ENCODE measurements at regions not wholly inside any gene's neighbourhood (a gene's known extent, or its start where the extent isn't known, plus 50 kb on each side); places are given as distances from the start of the nearest gene placed in this dataset.

DNA sequence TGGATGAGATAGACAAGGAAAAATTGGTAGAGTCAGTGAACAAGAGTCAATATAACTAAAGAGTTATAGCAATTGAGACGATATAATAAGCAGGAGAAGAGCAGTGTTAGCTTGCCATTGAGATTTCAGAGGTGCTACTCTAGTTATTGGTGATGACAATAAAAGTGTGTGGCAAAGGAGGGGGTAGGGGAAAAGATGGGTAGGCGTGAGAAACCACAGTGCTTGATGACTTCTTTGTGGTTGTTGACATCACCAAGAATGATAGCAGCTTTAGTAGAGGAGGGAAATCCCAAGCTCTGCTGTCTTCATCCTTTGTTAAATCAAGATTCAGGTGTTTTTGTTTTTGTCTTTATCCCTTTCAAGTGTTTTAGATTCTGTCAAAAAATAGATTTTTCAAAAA, 179.9 kb upstream of the PPP3CA start (continued):
- TF ChIP-seq, protein P1, sequence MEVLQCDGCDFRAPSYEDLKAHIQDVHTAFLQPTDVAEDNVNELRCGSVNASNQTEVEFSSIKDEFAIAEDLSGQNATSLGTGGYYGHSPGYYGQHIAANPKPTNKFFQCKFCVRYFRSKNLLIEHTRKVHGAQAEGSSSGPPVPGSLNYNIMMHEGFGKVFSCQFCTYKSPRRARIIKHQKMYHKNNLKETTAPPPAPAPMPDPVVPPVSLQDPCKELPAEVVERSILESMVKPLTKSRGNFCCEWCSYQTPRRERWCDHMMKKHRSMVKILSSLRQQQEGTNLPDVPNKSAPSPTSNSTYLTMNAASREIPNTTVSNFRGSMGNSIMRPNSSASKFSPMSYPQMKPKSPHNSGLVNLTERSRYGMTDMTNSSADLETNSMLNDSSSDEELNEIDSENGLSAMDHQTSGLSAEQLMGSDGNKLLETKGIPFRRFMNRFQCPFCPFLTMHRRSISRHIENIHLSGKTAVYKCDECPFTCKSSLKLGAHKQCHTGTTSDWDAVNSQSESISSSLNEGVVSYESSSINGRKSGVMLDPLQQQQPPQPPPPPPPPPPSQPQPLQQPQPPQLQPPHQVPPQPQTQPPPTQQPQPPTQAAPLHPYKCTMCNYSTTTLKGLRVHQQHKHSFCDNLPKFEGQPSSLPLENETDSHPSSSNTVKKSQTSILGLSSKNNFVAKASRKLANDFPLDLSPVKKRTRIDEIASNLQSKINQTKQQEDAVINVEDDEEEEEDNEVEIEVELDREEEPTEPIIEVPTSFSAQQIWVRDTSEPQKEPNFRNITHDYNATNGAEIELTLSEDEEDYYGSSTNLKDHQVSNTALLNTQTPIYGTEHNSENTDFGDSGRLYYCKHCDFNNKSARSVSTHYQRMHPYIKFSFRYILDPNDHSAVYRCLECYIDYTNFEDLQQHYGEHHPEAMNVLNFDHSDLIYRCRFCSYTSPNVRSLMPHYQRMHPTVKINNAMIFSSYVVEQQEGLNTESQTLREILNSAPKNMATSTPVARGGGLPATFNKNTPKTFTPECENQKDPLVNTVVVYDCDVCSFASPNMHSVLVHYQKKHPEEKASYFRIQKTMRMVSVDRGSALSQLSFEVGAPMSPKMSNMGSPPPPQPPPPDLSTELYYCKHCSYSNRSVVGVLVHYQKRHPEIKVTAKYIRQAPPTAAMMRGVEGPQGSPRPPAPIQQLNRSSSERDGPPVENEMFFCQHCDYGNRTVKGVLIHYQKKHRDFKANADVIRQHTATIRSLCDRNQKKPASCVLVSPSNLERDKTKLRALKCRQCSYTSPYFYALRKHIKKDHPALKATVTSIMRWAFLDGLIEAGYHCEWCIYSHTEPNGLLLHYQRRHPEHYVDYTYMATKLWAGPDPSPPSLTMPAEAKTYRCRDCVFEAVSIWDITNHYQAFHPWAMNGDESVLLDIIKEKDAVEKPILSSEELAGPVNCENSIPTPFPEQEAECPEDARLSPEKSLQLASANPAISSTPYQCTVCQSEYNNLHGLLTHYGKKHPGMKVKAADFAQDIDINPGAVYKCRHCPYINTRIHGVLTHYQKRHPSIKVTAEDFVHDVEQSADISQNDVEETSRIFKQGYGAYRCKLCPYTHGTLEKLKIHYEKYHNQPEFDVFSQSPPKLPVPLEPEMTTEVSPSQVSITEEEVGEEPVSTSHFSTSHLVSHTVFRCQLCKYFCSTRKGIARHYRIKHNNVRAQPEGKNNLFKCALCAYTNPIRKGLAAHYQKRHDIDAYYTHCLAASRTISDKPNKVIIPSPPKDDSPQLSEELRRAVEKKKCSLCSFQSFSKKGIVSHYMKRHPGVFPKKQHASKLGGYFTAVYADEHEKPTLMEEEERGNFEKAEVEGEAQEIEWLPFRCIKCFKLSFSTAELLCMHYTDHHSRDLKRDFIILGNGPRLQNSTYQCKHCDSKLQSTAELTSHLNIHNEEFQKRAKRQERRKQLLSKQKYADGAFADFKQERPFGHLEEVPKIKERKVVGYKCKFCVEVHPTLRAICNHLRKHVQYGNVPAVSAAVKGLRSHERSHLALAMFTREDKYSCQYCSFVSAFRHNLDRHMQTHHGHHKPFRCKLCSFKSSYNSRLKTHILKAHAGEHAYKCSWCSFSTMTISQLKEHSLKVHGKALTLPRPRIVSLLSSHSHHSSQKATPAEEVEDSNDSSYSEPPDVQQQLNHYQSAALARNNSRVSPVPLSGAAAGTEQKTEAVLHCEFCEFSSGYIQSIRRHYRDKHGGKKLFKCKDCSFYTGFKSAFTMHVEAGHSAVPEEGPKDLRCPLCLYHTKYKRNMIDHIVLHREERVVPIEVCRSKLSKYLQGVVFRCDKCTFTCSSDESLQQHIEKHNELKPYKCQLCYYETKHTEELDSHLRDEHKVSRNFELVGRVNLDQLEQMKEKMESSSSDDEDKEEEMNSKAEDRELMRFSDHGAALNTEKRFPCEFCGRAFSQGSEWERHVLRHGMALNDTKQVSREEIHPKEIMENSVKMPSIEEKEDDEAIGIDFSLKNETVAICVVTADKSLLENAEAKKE (CRISPR knock-in tag; IDR thresholded peaks at IDR 0.05), result no peak
- TF ChIP-seq, protein P2, sequence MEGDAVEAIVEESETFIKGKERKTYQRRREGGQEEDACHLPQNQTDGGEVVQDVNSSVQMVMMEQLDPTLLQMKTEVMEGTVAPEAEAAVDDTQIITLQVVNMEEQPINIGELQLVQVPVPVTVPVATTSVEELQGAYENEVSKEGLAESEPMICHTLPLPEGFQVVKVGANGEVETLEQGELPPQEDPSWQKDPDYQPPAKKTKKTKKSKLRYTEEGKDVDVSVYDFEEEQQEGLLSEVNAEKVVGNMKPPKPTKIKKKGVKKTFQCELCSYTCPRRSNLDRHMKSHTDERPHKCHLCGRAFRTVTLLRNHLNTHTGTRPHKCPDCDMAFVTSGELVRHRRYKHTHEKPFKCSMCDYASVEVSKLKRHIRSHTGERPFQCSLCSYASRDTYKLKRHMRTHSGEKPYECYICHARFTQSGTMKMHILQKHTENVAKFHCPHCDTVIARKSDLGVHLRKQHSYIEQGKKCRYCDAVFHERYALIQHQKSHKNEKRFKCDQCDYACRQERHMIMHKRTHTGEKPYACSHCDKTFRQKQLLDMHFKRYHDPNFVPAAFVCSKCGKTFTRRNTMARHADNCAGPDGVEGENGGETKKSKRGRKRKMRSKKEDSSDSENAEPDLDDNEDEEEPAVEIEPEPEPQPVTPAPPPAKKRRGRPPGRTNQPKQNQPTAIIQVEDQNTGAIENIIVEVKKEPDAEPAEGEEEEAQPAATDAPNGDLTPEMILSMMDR (conservative IDR thresholded peaks at IDR 0.05; ENCODE audit: low read depth in 2 of 2), result no peak

DNA sequence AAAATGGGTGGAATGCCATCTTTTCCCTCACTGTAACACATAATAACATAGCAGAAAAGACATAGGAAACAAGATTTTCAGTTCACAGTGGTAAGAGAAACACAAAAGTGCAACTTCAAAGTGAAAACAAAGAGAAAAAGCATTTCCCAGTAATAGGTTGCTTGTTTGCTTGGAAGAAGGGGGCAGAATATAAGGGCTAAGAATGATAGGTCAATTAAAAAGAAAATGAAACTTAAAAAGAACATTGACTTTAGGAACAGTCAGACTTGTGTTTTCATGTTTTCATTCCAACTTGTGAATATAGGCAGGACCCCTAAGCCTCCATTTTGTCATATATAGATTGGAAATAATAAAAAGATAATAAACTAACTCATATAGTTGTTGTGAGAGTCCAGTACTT, 168.2 kb upstream of the PPP3CA start:
- no peak overlapping the region for H3K27ac Mint-ChIP-seq
- no peak overlapping the region for H3K4me3 Mint-ChIP-seq

More for the DNA sequence above, 168.2 kb upstream of the PPP3CA start:
- Histone ChIP-seq H4K20me1 (replicated peaks; ENCODE audit: insufficient read depth) (no peaks in the 10 kb centered on the region), H3K4me2 (no peak overlapping the region), H3K4me1 (ENCODE audit: insufficient read depth) (no peaks in the 10 kb centered on the region), H3K36me3 (ENCODE audit: insufficient read depth) (no peaks in the 10 kb centered on the region), H3K27ac (ENCODE audit: low read depth) (no peak overlapping the region), H3K4me3 (no peak overlapping the region), H3K9me2 (ENCODE audit: insufficient read depth) (peaks cover 5% of the 10 kb centered on the region; the same call in 1 of the 2 replicates), H3F3A (replicated peaks; ENCODE audit: low read depth) (no peaks in the 10 kb centered on the region), H3K27me3 (ENCODE audit: insufficient read depth) (no peaks in the 10 kb centered on the region), H2AFZ (peak overlapping the region; percentile 45; the same call in 1 of the 2 replicates), H3K79me2 (replicated peaks; ENCODE audit: insufficient read depth) (no peaks in the 10 kb centered on the region)
- no peaks in the 10 kb centered on the region for H3K9me3 Mint-ChIP-seq
- H3K27me3 Mint-ChIP-seq (ENCODE audit: insufficient read depth, low read depth, poor library complexity), result no peaks in the 10 kb centered on the region
- H3K4me1 Mint-ChIP-seq, result no peaks in the 10 kb centered on the region
- ATAC-seq (no peak), DNase-seq (ENCODE audit: low spot score) (no peak)
- no peaks in the 10 kb centered on the region for H3K36me3 Mint-ChIP-seq (ENCODE audit: low read depth)
- TF ChIP-seq ZNF114 (CRISPR knock-in tag; IDR thresholded peaks at IDR 0.05) (no peak), NANOG (IDR thresholded peaks at IDR 0.05; ENCODE audit: borderline replicate concordance) (no peak), JUNB (IDR thresholded peaks at IDR 0.05; ENCODE audit: unreplicated experiment) (no peak), CREB1 (CRISPR knock-in tag; IDR thresholded peaks at IDR 0.05; ENCODE audit: low read depth) (no peak), STAT1 (IDR thresholded peaks at IDR 0.05; ENCODE audit: unreplicated experiment) (no peak), EZH2phosphoT487 (IDR thresholded peaks at IDR 0.05; ENCODE audit: unreplicated experiment) (no peak), ETS1 (IDR thresholded peaks at IDR 0.05) (no peak), POLR2AphosphoS5 (IDR thresholded peaks at IDR 0.05; ENCODE audit: low read depth) (no peak), ZNF331 (CRISPR knock-in tag; IDR thresholded peaks at IDR 0.05; ENCODE audit: low read depth) (no peak)
- TF ChIP-seq, protein P3, sequence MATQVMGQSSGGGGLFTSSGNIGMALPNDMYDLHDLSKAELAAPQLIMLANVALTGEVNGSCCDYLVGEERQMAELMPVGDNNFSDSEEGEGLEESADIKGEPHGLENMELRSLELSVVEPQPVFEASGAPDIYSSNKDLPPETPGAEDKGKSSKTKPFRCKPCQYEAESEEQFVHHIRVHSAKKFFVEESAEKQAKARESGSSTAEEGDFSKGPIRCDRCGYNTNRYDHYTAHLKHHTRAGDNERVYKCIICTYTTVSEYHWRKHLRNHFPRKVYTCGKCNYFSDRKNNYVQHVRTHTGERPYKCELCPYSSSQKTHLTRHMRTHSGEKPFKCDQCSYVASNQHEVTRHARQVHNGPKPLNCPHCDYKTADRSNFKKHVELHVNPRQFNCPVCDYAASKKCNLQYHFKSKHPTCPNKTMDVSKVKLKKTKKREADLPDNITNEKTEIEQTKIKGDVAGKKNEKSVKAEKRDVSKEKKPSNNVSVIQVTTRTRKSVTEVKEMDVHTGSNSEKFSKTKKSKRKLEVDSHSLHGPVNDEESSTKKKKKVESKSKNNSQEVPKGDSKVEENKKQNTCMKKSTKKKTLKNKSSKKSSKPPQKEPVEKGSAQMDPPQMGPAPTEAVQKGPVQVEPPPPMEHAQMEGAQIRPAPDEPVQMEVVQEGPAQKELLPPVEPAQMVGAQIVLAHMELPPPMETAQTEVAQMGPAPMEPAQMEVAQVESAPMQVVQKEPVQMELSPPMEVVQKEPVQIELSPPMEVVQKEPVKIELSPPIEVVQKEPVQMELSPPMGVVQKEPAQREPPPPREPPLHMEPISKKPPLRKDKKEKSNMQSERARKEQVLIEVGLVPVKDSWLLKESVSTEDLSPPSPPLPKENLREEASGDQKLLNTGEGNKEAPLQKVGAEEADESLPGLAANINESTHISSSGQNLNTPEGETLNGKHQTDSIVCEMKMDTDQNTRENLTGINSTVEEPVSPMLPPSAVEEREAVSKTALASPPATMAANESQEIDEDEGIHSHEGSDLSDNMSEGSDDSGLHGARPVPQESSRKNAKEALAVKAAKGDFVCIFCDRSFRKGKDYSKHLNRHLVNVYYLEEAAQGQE (IDR thresholded peaks at IDR 0.05; ENCODE audit: unreplicated experiment), result no peak

Measured in GM23338 (cell line).